RCC 7860 (cell line): ENCODE measurements at regions not wholly inside any gene's neighbourhood (a gene's known extent, or its start where the extent isn't known, plus 50 kb on each side); places are given as distances from the start of the nearest gene placed in this dataset.

Source experiments
- DNase-seq: peaks from one replicate; pipeline ENCODE4 v3.0.0-alpha.2; 2015; ENCODE audit warnings: low spot score
- FAIRE-seq: peaks from 2 replicates; lab custom pipeline; 2012; peaks lifted over from hg19 to GRCh38; lab: Jason Lieb, UNC

DNA sequence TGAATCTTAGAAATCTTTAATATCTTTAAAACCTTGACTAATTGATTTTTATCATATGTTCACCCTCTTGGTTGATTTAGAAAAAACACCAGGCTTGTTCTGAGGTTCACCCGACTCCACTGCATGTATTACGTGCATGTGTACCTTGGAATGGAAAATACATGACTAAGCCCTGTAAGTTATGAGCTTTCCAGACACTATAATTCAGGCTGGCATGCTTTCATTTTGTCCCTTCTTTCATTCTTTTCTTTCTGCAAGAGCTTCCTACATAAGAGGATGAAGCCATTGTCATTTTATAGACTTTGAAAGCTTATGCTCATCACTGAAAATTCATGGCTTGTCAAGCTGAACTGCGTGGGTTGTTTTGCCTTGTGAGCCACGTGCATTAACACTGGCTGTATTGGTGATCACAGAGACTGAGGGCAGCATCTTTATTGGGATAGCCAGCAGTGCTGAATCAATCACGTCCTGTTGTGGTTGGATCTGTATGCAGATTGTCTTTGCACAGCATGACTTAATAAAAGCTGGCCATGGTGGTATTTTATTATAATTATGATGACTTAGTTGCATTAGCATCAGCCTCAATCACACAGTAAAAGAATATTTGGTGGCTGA, 141.9 kb downstream of the SLIT2 start:
- no peak for FAIRE-seq
- no peak for DNase-seq

DNA sequence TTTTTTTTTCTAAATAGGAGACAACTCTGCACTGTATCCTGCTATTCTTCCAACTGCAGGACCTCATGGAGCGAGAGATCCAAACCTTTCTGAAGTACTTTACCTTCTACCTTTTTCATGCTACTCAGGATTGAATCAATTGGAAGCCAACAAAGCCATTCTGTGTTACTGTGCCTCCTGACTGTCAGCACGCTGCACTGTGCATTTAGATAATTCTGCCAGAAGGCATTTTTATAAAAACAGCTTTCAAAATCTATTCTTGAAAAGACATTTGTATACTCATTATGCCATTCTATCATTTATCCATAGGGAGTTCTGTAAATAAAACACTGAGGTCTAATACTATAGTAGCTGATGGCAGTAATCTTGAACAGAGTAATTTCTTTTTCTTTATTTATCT, 142.8 kb downstream of the SLIT2 start:
- DNase-seq (no peak), FAIRE-seq (no peak)

DNA sequence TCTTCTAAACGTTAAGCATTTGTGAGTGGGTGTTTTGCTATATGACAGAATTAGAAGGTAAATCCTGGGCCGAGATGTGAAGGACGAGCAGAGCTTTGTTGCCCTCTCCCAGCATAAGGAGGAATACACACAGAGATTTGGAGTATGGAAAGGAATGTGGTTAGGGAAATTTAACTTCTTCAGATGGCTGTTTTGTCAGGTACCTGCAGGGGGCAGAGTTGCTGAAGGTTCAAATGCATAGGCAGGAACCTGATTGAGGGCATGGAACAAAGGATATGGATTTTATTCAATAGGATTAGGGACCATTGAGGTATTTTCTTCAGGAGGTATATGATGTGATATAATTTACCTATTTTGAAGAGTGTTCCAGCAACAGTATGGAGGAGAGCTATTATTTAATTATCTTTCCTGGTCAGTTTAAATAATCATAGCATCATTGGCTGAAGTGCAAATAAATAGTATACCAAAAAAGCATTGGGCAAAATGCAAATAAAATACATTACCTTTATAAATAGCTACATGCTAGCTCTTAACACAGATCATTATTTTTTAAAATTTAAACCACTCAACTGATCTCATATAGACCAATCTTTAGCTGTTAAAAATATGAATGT, 143.6 kb downstream of the SLIT2 start:
- DNase-seq = no peak
- FAIRE-seq = peak; percentile 26

DNA sequence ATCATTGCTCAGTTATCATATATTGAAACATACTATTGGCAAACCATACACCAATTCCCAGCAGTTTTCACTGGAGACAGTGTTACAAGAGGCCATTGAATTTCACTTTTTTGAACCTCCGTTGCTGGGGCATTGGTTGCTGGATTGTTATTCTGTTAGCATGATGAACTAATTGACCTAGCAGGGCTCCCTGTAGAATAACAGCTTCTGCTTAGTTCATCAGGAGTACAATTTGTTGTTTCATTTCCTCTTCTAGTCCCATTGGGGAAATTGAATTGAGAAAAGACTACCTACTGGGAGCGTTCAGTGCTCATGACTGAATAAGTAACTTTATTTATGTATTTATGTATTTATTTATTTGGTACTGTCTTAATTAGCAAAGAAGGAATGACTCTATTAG, 151.6 kb downstream of the SLIT2 start:
- FAIRE-seq = no peak
- no peak for DNase-seq

DNA sequence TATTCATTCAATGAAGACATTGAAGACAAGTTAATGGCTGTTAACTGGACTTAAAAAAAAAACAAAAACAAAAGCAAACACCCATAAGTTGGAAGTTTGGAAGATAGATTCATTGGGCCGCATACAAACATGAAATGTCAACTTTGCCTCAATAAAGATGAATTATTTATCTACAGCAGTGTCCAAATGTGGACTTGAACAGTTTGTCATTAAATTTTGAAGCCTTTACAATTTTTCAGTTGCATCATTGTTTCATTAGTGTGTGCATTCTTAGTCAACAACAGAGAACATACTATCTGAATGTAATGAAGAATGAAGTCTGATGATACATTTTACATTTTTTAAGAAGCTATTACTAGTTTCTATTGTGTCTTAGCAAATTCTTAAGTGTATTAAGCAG, 152.1 kb downstream of the SLIT2 start:
- FAIRE-seq = no peak
- DNase-seq = no peak

DNA sequence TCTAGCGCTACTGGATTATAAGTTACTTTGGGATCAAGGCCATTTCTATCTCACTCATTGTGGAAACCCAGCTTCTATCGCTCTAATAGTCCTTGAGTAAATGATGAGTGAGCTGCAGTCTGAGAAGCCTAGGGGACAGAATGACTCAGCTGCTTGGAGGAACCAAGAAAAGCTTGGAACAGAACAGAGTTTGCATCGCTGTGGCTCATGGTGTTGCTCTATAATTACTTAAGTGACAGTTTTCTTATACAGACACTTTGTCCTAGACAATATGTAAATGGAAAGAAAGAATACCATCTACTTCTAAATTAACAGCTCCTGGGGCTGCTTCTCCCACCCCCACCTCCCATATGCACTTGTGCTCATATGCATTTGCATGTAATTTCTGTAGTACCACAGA, 156.9 kb downstream of the SLIT2 start:
- FAIRE-seq (no peak), DNase-seq (no peak)

DNA sequence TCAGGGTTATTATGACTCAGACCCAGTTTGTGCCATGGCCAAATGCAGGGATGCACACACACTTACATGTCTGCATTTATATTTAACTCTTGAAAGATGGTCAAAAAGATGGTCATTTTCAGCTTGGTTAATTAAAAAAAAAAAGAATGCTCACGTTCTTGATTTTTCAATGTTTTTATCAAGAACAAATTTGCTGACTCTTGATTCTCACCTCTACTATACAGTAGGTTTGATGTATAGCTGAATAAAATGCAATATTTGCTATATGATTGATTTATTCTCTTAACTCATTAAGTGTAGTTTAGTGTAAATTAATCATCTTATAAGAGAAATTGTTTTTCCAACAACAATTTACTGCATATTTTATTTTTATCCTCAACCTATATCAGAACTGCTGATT, 160.4 kb downstream of the SLIT2 start:
- FAIRE-seq = no peak
- DNase-seq = no peak

DNA sequence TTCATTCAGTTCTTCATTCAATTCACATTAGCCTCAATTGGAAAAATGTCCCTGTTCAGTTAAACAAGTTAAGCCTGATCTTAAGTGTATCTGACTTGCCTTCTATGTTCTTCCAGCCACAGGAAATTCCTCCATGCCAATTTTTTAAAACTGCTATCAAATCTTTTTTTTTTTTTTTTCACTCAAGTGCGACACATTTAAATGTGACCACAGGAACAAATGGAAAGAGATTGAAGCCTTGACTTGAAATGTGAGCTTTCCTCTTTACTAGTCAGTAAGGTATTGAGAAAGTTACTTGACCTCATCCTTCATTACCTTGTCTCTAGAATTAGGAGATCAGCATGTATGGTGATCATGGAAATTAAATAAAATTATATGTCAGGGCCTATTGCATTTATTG, 165.1 kb downstream of the SLIT2 start:
- FAIRE-seq = peak; percentile 64
- peak; percentile 20 for DNase-seq

DNA sequence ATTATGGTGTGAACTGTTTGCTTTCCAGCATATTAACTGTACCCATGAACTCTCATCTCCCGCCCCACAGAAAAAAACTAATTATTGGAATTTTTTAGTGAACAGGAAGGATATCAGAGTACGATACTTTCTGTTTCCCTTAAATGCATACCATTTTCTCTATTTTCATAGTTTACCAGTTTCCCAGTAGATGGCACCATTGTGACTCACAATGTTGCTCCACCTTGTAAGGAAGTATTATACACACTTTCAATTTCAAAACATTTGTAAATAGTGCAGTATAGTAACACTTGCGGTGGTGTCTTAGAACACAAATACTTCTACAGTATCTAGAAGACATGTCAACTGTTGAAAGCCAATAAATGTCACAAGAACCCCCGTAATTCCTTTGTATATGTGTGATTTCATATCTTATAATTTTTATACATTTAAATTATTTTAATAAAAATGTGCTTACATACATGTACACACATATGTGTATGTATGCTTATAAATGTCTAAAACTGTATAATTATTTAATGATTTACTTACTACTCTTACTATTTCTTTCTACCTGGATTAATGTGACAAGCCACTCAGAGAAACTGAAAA, 167.3 kb downstream of the SLIT2 start:
- DNase-seq (peak; percentile 65), FAIRE-seq (peak; percentile 90)

DNA sequence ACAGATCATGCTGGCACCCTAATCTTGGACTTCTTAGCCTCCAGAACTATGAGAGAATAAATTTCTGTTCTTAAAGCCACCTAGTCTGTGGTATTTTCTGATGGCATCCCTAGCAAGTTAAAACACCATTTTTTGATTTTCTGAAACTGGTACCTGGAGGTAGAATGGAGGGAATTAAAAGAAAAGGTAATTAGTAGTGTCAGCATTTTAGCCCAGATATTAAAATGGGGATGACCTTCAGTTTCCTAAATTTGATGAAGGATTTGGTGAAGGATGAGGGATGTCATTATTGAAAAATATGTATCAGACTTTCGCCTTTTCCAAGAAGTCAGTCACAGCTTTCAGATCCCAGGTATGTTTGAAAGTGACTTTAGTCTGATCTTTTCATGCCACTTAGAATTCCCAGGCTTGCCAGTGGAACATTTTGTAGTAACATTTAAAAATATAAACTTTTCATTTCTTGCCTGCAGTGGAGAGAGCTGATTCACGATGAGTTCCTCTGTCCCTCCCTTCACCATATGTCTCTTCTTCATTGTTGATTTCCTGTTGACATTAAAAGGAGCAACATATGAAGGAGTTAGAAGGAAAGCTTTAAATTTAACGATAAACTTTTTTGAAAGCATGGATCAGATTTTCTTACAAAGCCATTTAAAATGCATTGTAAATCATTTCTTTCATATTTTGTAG, 169.4 kb downstream of the SLIT2 start:
- FAIRE-seq = no peak

DNA sequence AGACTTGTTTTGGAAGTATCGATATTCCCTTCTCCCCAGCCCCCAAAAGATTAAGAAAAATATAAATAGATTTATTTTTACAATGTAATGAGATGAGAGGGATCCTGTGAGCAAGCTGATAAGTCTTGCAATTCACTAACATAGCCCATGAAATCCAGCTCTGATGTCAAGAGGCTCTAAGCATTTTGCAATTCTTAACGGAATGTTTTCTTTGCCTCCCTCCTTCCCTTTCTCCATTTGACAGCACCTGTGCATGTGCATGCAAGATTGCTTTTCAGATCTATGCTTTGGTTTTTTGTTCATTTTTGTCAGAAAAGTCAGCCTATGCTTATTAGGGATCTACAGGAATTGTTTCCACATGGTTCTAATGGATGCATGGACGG, 169.9 kb downstream of the SLIT2 start:
- FAIRE-seq (no peak), DNase-seq (no peak)

More for the DNA sequence above, 169.4 kb downstream of the SLIT2 start:
- DNase-seq = no peak

DNA sequence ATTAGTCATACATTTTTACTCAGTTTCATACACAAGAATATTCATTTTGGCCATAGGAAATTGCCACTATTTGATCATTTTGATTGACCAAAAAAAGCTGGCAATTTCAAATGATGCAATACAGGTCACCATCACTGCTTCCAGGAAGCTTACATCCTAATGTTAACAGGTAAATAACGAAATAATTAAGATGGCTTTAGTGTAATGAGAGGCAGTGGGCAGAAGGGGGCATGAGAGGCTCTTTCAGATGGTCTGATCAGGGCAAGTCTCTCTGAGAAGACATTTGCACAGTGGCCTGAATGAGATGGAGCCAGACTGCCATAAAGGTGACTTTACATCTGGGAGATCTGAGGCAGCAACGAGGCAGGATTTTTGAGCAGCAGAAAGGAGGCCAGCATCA, 170.7 kb downstream of the SLIT2 start:
- peak; percentile 27 for FAIRE-seq
- DNase-seq = peak; percentile 46

DNA sequence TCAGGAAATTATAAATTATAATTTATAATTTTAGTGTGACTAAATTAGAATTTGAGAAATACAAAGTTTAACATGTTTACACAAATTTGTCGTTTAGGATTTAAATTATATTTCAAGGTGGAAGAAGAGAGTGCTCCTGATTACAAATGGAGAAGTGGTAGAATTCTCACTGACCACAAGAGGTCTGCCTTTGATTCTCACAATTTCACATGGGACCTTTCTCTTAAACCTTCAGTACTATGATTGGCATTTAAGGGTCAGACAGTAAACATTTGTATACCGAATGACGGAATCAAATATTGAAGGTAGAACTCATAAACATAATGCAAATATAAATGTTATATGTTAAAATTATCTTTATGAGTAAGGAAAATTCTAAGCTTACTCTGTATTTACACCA, 171.7 kb downstream of the SLIT2 start:
- DNase-seq = no peak
- peak; percentile 77 for FAIRE-seq

DNA sequence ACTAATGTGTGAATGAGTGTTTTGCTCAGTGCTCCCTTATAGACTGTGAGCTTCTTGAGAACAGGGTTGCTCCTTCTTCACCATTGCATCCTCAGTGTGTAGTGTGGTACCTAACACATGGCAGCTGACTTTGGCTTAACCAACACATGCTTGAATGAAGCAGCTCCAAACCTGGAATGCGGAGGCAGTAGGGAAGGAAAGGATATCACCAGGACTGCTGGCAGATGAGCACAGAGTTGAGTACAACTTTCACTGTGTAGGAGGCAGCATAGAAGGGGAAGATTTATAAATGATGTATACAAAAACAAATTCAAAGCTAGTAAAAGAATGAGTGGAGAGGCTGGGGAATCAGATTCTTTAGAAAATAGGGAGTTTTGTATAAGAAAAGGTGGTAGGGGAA, 174.3 kb downstream of the SLIT2 start:
- FAIRE-seq (no peak), DNase-seq (no peak)

DNA sequence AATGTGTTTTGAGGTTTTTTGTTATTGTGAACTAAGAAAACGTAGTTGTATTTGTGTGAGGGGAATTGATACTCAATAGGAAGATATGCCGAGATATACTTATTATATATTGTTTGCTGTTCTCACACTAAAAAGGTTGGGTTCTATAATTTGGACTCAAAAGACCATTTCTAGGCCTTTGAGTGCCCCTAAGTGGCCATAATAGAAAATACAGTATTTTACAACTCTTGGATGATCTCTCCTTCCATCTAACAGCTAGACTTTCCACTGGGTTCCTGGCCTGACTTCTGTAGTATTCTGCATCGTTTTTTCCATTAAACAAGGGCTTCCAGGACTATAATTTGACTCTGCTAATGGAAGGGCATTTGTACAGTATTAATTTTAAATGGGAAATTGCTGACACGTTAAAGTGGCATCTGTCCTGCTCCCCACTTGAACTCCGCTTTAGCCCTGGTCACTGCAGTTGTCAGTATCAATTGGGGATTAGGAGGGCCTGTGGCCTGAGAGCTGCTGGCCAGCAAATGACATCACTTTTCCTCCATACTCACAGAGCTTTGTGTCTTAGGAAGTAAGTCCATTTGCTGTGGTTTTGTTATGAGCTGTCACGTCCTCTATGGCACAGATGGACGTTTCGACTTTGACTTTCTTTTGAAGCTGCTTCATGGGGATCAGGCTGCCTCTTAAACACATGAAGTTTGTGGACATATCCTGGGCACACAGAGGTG, 176.9 kb downstream of the SLIT2 start:
- DNase-seq (no peak), FAIRE-seq (no peak)

DNA sequence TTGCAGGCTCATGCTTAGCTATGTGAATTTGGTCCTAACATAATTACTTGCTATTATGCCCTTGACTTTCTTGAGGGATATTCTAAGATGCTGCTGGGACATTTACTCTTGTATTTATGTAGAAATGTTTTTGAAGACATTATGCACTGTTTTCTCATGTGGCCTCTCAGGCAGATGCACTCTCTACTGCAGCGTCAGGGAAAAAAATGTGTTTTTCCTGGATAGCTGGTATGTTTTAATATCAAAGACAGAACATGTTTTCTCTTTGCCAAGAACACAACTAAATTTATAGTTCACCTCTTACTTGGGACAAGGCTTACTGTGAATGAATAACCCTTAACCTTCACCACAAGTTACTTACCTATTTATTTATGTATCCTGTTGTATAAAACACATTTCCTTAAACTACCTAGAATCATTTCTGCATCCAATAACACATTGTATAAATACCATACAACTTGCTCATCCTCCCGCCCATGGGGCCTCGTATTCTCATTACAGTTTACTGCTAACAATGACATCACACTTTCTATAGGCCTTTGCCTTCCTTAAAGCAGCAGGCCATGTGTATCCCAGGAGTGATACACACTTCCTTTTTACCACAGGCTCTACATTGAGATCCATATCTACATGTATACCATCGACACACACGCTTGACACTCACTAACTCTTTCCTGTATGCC, 178.7 kb downstream of the SLIT2 start:
- FAIRE-seq (no peak), DNase-seq (no peak)

DNA sequence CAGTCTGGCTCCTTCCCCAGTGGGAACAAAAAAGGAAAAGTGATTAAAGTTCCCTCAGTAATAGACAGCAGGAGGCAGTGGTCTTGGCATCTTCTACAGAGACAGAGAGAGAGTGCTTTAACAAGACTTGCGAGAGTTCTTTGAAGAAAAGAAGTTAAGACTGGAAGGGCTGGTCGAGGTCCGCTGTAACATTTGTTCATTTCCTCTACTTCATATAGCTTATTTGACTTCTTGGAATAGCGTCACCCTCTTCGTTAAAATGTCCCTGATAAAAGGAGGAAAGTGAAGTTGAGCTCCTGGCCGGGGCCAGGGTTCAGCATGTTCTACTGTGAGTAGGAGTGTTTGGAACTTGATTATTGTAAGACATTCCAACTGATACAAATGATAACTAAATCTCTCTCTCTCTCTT, 179.8 kb downstream of the SLIT2 start:
- FAIRE-seq (no peak), DNase-seq (no peak)

DNA sequence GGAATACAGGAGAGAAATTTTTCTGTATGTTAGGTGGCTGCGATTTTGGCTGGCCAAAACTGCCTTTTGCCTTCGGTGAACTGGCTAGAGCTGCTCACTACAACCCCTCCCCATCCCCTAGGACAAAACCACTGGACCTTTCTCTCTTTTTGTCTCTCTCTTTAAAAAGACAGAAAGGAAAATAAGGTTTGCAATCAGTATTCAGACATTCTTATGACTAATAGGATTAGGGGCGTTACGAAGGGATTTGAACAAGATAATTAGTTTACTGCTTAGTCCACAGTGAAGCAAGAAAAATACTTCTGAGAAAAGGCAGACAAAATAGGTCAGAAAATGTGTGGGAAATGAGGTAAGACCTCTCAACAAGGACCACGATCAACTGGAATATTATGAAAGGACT, 180.4 kb downstream of the SLIT2 start:
- FAIRE-seq = no peak

DNA sequence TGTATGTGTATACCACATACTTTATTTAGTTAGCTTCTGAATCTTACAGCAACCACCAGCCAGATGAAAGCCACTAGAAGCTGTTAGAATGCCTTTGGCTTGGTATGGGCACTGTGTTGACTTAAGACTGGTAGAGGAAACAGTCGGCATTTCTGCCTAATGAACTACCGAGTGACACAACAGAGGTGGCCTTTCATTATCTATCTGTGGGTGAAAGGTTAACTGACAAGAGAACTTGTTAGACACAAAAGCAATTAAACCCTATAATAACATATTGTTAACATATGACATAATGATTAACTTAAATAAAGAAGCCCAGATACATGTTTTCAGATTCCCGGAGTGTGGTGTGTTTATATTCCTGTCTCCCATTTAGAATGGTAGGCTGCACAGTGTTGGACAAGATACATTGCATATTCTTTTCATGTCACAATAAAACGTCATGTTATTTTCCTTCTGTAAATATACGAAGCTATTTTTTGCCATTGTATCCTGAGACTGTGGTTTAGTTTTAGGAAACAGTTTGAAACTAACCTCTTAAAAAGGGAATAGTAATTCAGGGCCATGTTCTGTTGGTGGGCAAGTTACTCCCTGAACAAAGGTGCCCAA, 181.5 kb downstream of the SLIT2 start:
- no peak for FAIRE-seq
- DNase-seq = no peak

More for the DNA sequence above, 180.4 kb downstream of the SLIT2 start:
- no peak for DNase-seq

DNA sequence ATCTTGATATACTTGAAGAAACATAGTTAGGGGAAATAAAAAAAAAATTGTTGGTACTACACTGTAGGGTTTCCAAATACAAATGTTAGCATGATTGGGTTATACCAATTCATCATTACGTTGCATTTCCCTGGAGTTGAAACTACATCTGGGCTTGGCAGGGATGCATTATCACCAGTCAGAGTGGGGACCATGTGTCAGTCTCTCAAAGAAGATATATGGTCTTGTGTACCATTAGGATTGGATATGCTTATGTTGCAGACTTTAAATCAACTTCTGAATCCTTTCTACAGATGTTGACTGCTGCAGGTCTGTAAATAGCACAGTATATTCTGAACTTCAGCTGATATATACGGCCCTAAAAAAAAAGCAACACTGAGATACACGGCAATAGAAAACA, 188.5 kb downstream of the SLIT2 start:
- FAIRE-seq = no peak
- no peak for DNase-seq
